IMR-90 (cell line): ENCODE measurements at regions not wholly inside any gene's neighbourhood (a gene's known extent, or its start where the extent isn't known, plus 50 kb on each side); places are given as distances from the start of the nearest gene placed in this dataset.

Experiments
- ATAC-seq: fragments of 200-7000 bp; cut with Tn5 transposase; 2 replicates; pipeline ENCODE4 v1.9.1; 2020; ENCODE audit warnings: low read depth, mild to moderate bottlenecking, moderate library complexity
- BruUV-seq: library from RNA; stranded (reverse); fragments of 400-500 nt; replicated peaks from 2 replicates; lab custom pipeline; 2021; lab: Mats Ljungman, UMichigan
- CTCF ChIA-PET: fragments of 300-600 bp; formaldehyde crosslinking; extraction: SDS; loops from one replicate; lab custom pipeline; 2021; ENCODE audit warnings: antibody characterized with exemption; lab: Yijun Ruan, JAX
- POLR2A ChIA-PET: fragments of 300-600 bp; sonication (Branson Sonifier 250); formaldehyde crosslinking; loops from one replicate; lab custom pipeline; 2022; ENCODE audit warnings: antibody characterized with exemption; ENCODE audit not compliant: unreplicated experiment; lab: Charles Lee
- DNase-seq: peaks from one replicate; pipeline ENCODE4 v3.0.0; 2013
- H2AFZ ChIP-seq: replicated peaks from 2 replicates; pipeline ENCODE3; 2013; ENCODE audit warnings: low read length, mild to moderate bottlenecking; ENCODE audit not compliant: poor library complexity
- H2AK5ac ChIP-seq: 2 replicates; pipeline ENCODE4 v1.6.1; 2013; ENCODE audit warnings: low read depth, low read length, inconsistent platforms
- H2AK9ac ChIP-seq: replicated peaks from 2 replicates; pipeline ENCODE3; 2013; ENCODE audit warnings: mild to moderate bottlenecking, low read depth, low read length, moderate library complexity; ENCODE audit not compliant: poor library complexity
- H2BK120ac ChIP-seq: 2 replicates; pipeline ENCODE4 v1.6.1; 2013; ENCODE audit warnings: low read depth, low read length, inconsistent platforms
- H2BK15ac ChIP-seq: 3 replicates; pipeline ENCODE4 v1.6.1; 2013; ENCODE audit warnings: low read depth, low read length, inconsistent platforms
- H2BK20ac ChIP-seq: 2 replicates; pipeline ENCODE4 v1.6.1; 2013; ENCODE audit warnings: low read depth, mild to moderate bottlenecking, inconsistent platforms, low read length, moderate library complexity
- H2BK5ac ChIP-seq: 2 replicates; pipeline ENCODE4 v1.6.1; 2013; ENCODE audit warnings: mild to moderate bottlenecking, low read depth, low read length, inconsistent platforms; ENCODE audit not compliant: poor library complexity, severe bottlenecking
- H3K14ac ChIP-seq: replicated peaks from 2 replicates; pipeline ENCODE4 v1.6.1; 2013; ENCODE audit warnings: low read depth, low read length, inconsistent platforms
- H3K18ac ChIP-seq: 2 replicates; pipeline ENCODE4 v1.6.1; 2013; ENCODE audit warnings: low read depth, low read length, control low read depth
- H3K23ac ChIP-seq: 2 replicates; pipeline ENCODE4 v1.6.1; 2013; ENCODE audit warnings: low read depth, low read length, inconsistent platforms
- H3K27ac ChIP-seq: 2 replicates; pipeline ENCODE4 v1.5.1; 2013; ENCODE audit warnings: mild to moderate bottlenecking, control low read depth, low read length; ENCODE audit not compliant: insufficient read depth
- H3K27me3 ChIP-seq: 2 replicates; pipeline ENCODE4 v1.6.1; 2013; ENCODE audit warnings: low read length; ENCODE audit not compliant: control insufficient read depth, insufficient read depth
- H3K36me3 ChIP-seq: 2 replicates; pipeline ENCODE4 v1.6.1; 2013; ENCODE audit warnings: low read length, mixed read lengths; ENCODE audit not compliant: control insufficient read depth, insufficient read depth
- H3K4ac ChIP-seq: 2 replicates; pipeline ENCODE4 v1.6.1; 2013; ENCODE audit warnings: low read depth, low read length, inconsistent platforms
- H3K4me1 ChIP-seq: 2 replicates; pipeline ENCODE4 v1.6.1; 2013; ENCODE audit warnings: low read length, mixed read lengths; ENCODE audit not compliant: control insufficient read depth, insufficient read depth
- H3K4me2 ChIP-seq: 2 replicates; pipeline ENCODE4 v1.6.1; 2013; ENCODE audit warnings: low read depth, mild to moderate bottlenecking, control low read depth, low read length, moderate library complexity
- H3K4me3 ChIP-seq: 2 replicates; pipeline ENCODE4 v1.5.1; 2013; ENCODE audit warnings: low read depth, mild to moderate bottlenecking, control low read depth, low read length, moderate library complexity; ENCODE audit not compliant: insufficient read depth
- H3K56ac ChIP-seq: 2 replicates; pipeline ENCODE4 v1.6.1; 2013; ENCODE audit warnings: low read length, inconsistent platforms; ENCODE audit not compliant: insufficient read depth; ENCODE audit errors: extremely low read depth
- H3K79me1 ChIP-seq, 2 experiments: 2 replicates each; pipeline ENCODE4 v1.6.1; 2013; ENCODE audit warnings: low read length in 2 of 2, inconsistent platforms in 1 of 2, low read depth in 1 of 2
- H3K9ac ChIP-seq: 2 replicates; pipeline ENCODE4 v1.6.1; 2013; ENCODE audit warnings: low read depth, low read length, control low read depth
- H3K9me1 ChIP-seq: 2 replicates; pipeline ENCODE4 v1.6.1; 2013; ENCODE audit warnings: low read length, inconsistent platforms; ENCODE audit not compliant: insufficient read depth
- H3K9me3 ChIP-seq: 2 replicates; pipeline ENCODE4 v1.6.1; 2013; ENCODE audit warnings: low read length; ENCODE audit not compliant: control insufficient read depth, insufficient read depth
- H4K20me1 ChIP-seq: 2 replicates; pipeline ENCODE4 v1.6.1; 2013; ENCODE audit warnings: low read length, inconsistent platforms; ENCODE audit not compliant: insufficient read depth
- H4K5ac ChIP-seq: 2 replicates; pipeline ENCODE4 v1.6.1; 2013; ENCODE audit warnings: mild to moderate bottlenecking, low read depth, low read length, control low read depth
- H4K8ac ChIP-seq, 2 experiments: 2 replicates each; pipeline ENCODE4 v1.6.1; 2013; ENCODE audit warnings: low read depth in 2 of 2, low read length in 2 of 2, control low read depth in 1 of 2, inconsistent platforms in 1 of 2
- H4K91ac ChIP-seq: 2 replicates; pipeline ENCODE4 v1.6.1; 2013; ENCODE audit warnings: low read depth, low read length, inconsistent platforms; ENCODE audit not compliant: insufficient read depth
- CHD1 ChIP-seq: IDR thresholded peaks from 2 replicates; pipeline ENCODE4 v1.6.1; 2012; ENCODE audit warnings: low read depth, low read length, improper control_type of control experiment
- CTCF ChIP-seq: conservative IDR thresholded peaks from 2 replicates; pipeline ENCODE4 v1.5.1; 2012; ENCODE audit warnings: mild to moderate bottlenecking, low read depth, low read length, improper control_type of control experiment
- FOS ChIP-seq: fragments of 150-350 bp; IDR thresholded peaks from 2 replicates; pipeline ENCODE4 v1.6.1; 2016; ENCODE audit warnings: low read depth, low read length
- MAFK ChIP-seq: IDR thresholded peaks from 2 replicates; pipeline ENCODE4 v1.6.1; 2012; ENCODE audit warnings: low read depth, low read length, improper control_type of control experiment
- MAZ ChIP-seq: IDR thresholded peaks from 2 replicates; pipeline ENCODE4 v1.6.1; 2012; ENCODE audit warnings: low read depth, mild to moderate bottlenecking, low read length, improper control_type of control experiment, moderate library complexity, borderline replicate concordance
- MXI1 ChIP-seq: IDR thresholded peaks from 2 replicates; pipeline ENCODE4 v1.6.1; 2012; ENCODE audit warnings: low read depth, mild to moderate bottlenecking, low read length, moderate library complexity, borderline replicate concordance
- RFX5 ChIP-seq: IDR thresholded peaks from 2 replicates; pipeline ENCODE4 v1.8.0; 2012; ENCODE audit warnings: low read depth, mild to moderate bottlenecking, low read length, moderate library complexity
- SMC3 ChIP-seq: fragments of 150-350 bp; IDR thresholded peaks from 2 replicates; pipeline ENCODE4 v1.6.1; 2016; ENCODE audit warnings: low read depth, mild to moderate bottlenecking, antibody characterized with exemption, low read length, moderate library complexity
- USF2 ChIP-seq: fragments of 150-350 bp; IDR thresholded peaks from 2 replicates; pipeline ENCODE4 v1.6.1; 2017; ENCODE audit warnings: mild to moderate bottlenecking, antibody characterized with exemption, low read length, low read depth
- WGBS, 2 experiments: methylation state at CpG; one replicate each; pipeline versions ENCODE4 v1.1.5 to v1.1.7; 2013; ENCODE audit warnings: missing lambda C conversion rate in 2 of 2; ENCODE audit not compliant: insufficient read length in 1 of 2; ENCODE audit errors: extremely low coverage in 2 of 2; 5-methylcytosine and 5-hydroxymethylcytosine counted together
- dilution Hi-C: fragments of 300-500 bp; cut with HindIII; formaldehyde crosslinking; loops from one replicate; pipeline ENCODE4 v1.14.3; 2018; ENCODE audit warnings: low sequenced_read_pairs; ENCODE audit not compliant: unreplicated experiment
- in situ Hi-C: fragments of 300-500 bp; cut with MboI; formaldehyde crosslinking; loops from 3 replicates; pipeline ENCODE4 v1.14.3; 2019; ENCODE audit warnings: low sequenced_read_pairs, inconsistent platforms, mixed read lengths
- intact Hi-C: fragments of 100-400 bp; cut with micrococcal nuclease; formaldehyde crosslinking; loops from 2 replicates; pipeline ENCODE4 v1.10.0; 2022

GRCh38 chr14:53788566-53788965 lies 168.1 kb downstream of the BMP4 start:
- Histone ChIP-seq H2BK20ac (no peak overlapping the region), H4K91ac (no peak overlapping the region), H3K27ac (no peak overlapping the region), H3K4me3 (no peak overlapping the region), H3K4ac (no peak overlapping the region), H3K56ac (no peak overlapping the region), H3K18ac (no peak overlapping the region), H4K5ac (no peak overlapping the region), H2AK9ac (no peak overlapping the region), H3K14ac (no peak overlapping the region), H3K9me3 (no peaks in the 10 kb centered on the region), H3K79me1 (no peaks in the 10 kb centered on the region), H2AK5ac (no peak overlapping the region), H3K4me2 (no peak overlapping the region), H3K9ac (no peak overlapping the region), H2BK120ac (no peak overlapping the region), H3K9me1 (no peaks in the 10 kb centered on the region), H2BK5ac (no peak overlapping the region), H3K4me1 (no peaks in the 10 kb centered on the region), H4K20me1 (no peaks in the 10 kb centered on the region), H2AFZ (no peak overlapping the region), H3K23ac (no peak overlapping the region), H2BK15ac (no peak overlapping the region), H4K8ac (no peak overlapping the region), H3K36me3 (no peaks in the 10 kb centered on the region), H3K27me3 (peaks cover 10% of the 10 kb centered on the region)
- ATAC-seq: no peak
- no CpG with 5 or more reads among the region's 5 CpGs for WGBS, 2 experiments
- POLR2A ChIA-PET: no interaction called here
- no TSS peak for BruUV-seq
- intact Hi-C loops (no loop called here), dilution Hi-C loops (no loop called here), in situ Hi-C loops (no loop called here)
- DNase-seq: no peak
- TF ChIP-seq CTCF (no peak), SMC3 (no peak), CHD1 (no peak), MXI1 (no peak), FOS (no peak), MAFK (no peak), RFX5 (no peak), MAZ (no peak), USF2 (no peak)
- CTCF ChIA-PET: interaction anchor here (0.6 kb wide), 1 partner anchor 443 kb away, joined by 3 read pairs; no protein-coding TSS in a partner anchor
